8988T (cell line): ENCODE measurements at regions not wholly inside any gene's neighbourhood (a gene's known extent, or its start where the extent isn't known, plus 50 kb on each side); places are given as distances from the start of the nearest gene placed in this dataset.

Experiments
- DNase-seq: peaks from one replicate; pipeline ENCODE4 v3.0.0; 2011

DNA sequence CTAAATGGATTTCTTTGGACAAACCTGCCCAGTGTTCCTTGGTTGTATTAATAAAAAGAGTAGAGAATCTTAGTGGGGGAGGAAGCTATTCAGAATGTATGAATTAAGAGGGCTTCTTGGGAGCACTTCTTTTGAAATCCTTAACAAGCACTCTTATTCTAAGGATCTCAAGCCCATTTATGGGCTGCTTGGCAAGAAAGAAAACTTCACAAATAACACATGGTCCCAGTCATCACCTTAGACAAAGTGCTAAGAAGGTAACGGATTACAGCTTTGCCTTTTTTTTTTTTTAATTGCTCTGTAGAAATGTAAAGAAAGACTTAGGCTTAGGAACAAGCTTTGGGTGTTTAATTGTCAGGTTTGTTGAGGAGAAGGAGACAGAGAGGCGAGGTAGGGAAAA is 76.6 kb upstream of the IPO9 start:
- DNase-seq, result no peak

- DNase-seq, result no peak
Observed at GRCh38 chr1:201753492-201753891, 75.5 kb upstream of the IPO9 start.

GRCh38 chr1:201754353-201754752 is 74.6 kb upstream of the IPO9 start:
- no peak for DNase-seq

- no peak for DNase-seq
Observed at GRCh38 chr1:201755200-201755599, 73.8 kb upstream of the IPO9 start.

- DNase-seq, result no peak
Observed at GRCh38 chr1:201756406-201756805, 72.6 kb upstream of the IPO9 start.

DNA sequence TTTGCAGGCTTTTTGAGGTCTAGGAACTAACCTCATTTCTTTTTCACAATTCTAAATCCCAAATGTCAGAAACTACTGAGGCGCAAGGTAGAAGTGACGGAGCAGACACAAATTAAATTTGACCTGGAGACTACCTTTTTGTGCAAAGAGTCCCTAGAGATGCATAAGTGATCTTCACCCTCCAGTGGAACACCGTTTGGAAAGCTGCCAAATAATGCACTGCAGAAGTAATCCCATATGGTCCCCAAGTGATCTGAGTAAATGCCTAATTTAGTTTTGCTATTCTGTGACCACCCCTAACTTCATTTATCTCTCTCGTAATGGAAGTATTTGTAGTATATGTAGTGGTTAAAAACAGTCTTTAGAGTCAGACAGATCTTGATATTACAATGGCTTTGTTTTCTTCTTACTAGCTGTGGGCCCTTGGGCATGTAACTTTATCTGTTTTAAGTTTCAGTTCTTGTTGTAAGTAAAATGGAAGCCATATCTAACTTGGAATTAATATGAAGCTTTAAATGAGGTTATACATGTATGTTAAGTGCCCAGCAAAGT is 70.4 kb upstream of the IPO9 start:
- DNase-seq, result no peak

- no peak for DNase-seq
Observed at GRCh38 chr1:201759194-201759815, 69.7 kb upstream of the IPO9 start.

DNA sequence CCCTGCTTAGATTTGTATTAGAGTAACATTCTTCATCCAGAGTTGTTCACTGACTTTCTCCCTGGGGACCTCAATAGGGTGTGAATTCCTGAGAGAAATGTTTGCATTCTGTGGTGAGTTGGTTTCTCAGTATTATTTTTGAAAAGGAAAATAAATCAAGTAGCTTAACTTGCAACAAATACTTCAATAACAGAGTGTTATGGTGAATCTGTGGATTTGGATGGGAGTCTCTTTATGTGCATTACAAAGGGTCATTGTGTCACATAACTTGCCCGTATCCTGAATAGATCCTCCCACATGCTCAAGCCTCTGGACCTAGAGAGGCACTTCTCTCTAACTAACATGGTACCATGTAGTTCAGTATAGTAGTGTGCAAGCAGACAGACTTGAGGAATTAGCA is 68.4 kb upstream of the IPO9 start:
- DNase-seq, result no peak

GRCh38 chr1:201761178-201761577 is 67.8 kb upstream of the IPO9 start:
- DNase-seq, result no peak

GRCh38 chr1:201761871-201762270 is 67.1 kb upstream of the IPO9 start:
- DNase-seq, result no peak

GRCh38 chr1:201762381-201762780 is 66.6 kb upstream of the IPO9 start:
- no peak for DNase-seq

DNA sequence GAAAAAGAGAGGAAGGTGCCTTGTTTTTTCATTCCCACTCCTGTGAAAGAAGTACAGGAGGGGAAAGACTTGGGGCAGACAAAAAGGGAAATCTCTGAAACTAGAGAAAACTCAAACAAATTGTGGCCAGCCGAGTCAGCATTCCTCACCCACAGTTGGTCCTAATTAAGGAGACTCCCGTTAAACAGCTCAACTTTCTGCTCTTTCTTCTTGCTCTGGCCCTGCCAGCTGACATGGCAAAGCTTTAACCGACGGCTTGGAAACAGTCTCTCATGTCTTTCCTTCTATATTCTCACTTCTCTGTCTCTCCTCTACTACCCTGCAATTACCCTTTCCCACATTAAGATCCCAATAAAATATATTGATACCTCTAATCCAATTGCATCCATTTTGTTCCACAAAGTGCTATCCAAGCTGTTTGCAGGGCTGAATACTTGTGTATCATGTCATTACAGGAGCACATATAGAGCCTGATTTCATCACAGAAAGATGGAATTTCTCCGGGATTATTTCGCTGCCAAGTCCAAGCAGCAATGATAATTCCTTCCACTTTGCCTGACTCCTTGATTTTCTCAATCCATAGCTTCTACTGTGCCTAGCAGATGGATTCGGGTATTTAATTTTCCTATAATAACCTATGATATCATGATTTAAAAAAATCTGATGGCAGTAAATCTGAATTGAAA is 65.4 kb upstream of the IPO9 start:
- DNase-seq, result no peak

DNA sequence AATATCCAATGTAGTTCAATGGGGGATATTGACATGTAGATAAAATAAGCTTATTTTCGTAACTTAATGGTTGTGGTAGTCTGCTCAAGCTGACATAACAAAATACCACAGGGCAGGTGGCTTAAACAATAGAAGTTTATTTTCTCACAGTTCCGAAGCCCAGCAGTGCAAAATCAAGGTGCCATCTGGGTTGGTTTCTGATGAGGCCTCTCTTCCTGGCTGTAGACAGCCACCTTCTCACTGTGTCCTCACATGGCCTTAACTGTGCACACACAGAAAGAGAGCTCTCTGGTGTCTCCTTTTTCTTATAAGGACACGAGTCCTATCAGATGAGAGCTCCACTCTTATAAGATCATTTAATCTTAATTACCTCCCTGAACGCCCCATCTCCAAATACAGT is 64.8 kb upstream of the IPO9 start:
- no peak for DNase-seq

- no peak for DNase-seq
Observed at GRCh38 chr1:201764579-201764978, 64.4 kb upstream of the IPO9 start.

GRCh38 chr1:201766131-201766866 is 62.7 kb upstream of the IPO9 start:
- no peak for DNase-seq

- no peak for DNase-seq
Observed at GRCh38 chr1:201767339-201767738, 61.6 kb upstream of the IPO9 start.

GRCh38 chr1:201769072-201769471 is 59.9 kb upstream of the IPO9 start:
- DNase-seq, result no peak

- DNase-seq, result no peak
Observed at GRCh38 chr1:201769966-201770365, 59.0 kb upstream of the IPO9 start.

DNA sequence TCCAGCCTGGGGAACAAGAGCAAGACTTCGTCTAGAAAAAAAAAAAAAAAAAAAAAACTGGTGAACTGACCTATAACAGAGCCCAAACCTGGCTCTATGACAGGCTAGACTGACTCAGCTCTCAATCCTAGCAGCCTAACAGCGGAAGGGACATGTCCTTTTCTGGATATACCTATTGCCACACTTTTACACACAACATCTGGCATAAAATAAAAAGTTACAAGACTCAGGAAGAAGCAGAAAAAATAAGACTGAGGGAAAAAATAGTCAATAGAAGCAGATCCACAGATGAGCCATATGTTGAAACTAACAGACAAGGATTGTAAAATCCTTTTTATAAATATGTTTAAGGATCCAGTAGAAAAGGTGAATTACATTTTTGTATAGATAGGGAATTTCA is 57.5 kb upstream of the IPO9 start:
- DNase-seq, result no peak

GRCh38 chr1:201772178-201772577 is 56.8 kb upstream of the IPO9 start:
- no peak for DNase-seq

DNA sequence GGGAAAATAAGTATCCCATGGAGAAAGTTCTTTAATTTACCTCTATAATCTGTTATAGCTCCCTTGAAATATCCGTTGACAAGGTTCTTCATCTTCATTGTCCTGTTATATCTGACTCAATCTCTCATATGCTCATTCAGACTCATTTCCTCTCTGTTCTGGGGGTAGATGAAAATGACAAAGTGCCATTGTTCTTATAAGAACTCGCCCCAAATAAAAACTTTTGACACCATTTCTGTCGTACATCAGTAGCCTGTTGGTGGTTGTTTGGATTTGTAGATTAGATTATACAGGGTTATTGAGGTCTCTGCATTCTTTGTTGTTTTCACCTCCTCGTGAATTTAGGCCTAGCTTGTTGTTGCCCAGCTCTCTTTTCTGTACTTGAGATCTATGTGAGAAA is 55.2 kb upstream of the IPO9 start:
- DNase-seq, result no peak

- no peak for DNase-seq
Observed at GRCh38 chr1:201774224-201774982, 54.6 kb upstream of the IPO9 start.

GRCh38 chr1:201774983-201775344 is 54.0 kb upstream of the IPO9 start:
- DNase-seq, result no peak
